Heart right ventricle (tissue), 16 donors: ENCODE measurements at regions not wholly inside any gene's neighbourhood (a gene's known extent, or its start where the extent isn't known, plus 50 kb on each side); places are given as distances from the start of the nearest gene placed in this dataset.

Source experiments
- ATAC-seq, 8 donors: fragments of 200-7000 bp; cut with Tn5 transposase; one replicate each; pipeline ENCODE4 v1.9.1; 2020; ENCODE audit warnings: mild to moderate bottlenecking in 8 of 8, moderate library complexity in 8 of 8, moderate number of reproducible peaks in 1 of 8
- DNase-seq, 2 donors: peaks; one replicate each; pipeline ENCODE4 v3.0.0-alpha.2; 2020
- H3K27ac ChIP-seq, 10 donors: fragments of 200-600 bp; sonication (generic) in 2 of 10; one replicate each; pipeline versions ENCODE4 v1.5.0 to v1.8.0; 2020 to 2022; ENCODE audit warnings: mild to moderate bottlenecking in 3 of 10
- H3K27me3 ChIP-seq, 7 donors: fragments of 200-600 bp; one replicate each; pipeline ENCODE4 v1.8.0; 2021 to 2022; ENCODE audit warnings: mild to moderate bottlenecking in 2 of 7
- H3K36me3 ChIP-seq, 9 donors: fragments of 200-600 bp; sonication (generic) in 1 of 9; one replicate each; pipeline versions ENCODE4 v1.5.0 to v1.8.0; 2020 to 2022; ENCODE audit warnings: mild to moderate bottlenecking in 2 of 9
- H3K4me1 ChIP-seq, 9 donors: fragments of 200-600 bp; sonication (generic) in 1 of 9; one replicate each; pipeline versions ENCODE4 v1.5.0 to v1.8.0; 2020 to 2022; ENCODE audit warnings: mild to moderate bottlenecking in 4 of 9
- H3K4me3 ChIP-seq, 10 donors: fragments of 200-600 bp; sonication (generic) in 2 of 10; one replicate each; pipeline versions ENCODE4 v1.5.0 to v1.8.0; 2020 to 2022; ENCODE audit warnings: mild to moderate bottlenecking in 7 of 10, moderate library complexity in 2 of 10
- H3K9me3 ChIP-seq, 11 donors: fragments of 200-600 bp in 10 of 11; sonication (generic) in 2 of 11; one replicate each; pipeline versions ENCODE4 v1.5.0 to v1.8.0; 2013 to 2022; ENCODE audit warnings: mild to moderate bottlenecking in 2 of 11, control low read depth in 1 of 11, moderate library complexity in 1 of 11
- WGBS, 2 donors: extraction: QIAGEN DNeasy Blood & Tissue Kit; methylation state at CpG; one replicate each; pipeline ENCODE4 v1.1.7; 2013; ENCODE audit warnings: inconsistent platforms in 1 of 2; 5-methylcytosine and 5-hydroxymethylcytosine counted together
- intact Hi-C, 10 donors: fragments of 100-400 bp; cut with DNase I; formaldehyde crosslinking; loops; one replicate each; pipeline versions ENCODE4 v1.11.1 to v1.14.2; 2022
- TF ChIP-seq, protein P1 (sequence below), 9 donors: fragments of 200-600 bp; sonication (generic) in 2 of 9; IDR thresholded peaks; one replicate each; pipeline versions ENCODE4 v1.5.0 to v1.8.0; 2021 to 2022; ENCODE audit warnings: antibody characterized with exemption in 9 of 9, mild to moderate bottlenecking in 5 of 9, moderate library complexity in 1 of 9
- donor health status: Arrhythmogenic right ventricular cardiomyopathy.
- donor health status: ischemic (EF 13 %, LVEDD 7.1; RV severe dilation, severe dysfunction).
- donor health status: healthy with polysubstance abuse.
- donor health status: DM: no; HTN: yes; CAD: no.
- donor health status: DM: no; HTN: no; CAD: no.
- donor health status: ischemic (EF 25% LVEDD 6.9; RV normal size, moderate dysfunction).
- donor health status: ischemic (EF 25% LVEDD 5.7; RV mildly dilated, moderate dysfunction).
- donor health status: healthy.
- donor health status: DM: yes; HTN: yes; CAD: no.
- donor health status: Ischemic cardiomyopathy.
- donor health status: ischemic (EF 35%, LVEDD 5.7; RV mildly dilated, moderate dysfunction).
- donor health status: nonischemic (EF 11% LVEDD 7.7; RV severe dilation, severe dysfunction).
- donor health status: DM: yes; HTN: yes; CAD: no.
- donor health status: PGD.
- donor health status: ischemic (EF 29% LVEDD 5.4; RV normal size, mild dysfunction).
- donor health status: nonischemic (EF 23%, LVEDD 6.1; RV moderate dilation, normal function).

DNA sequence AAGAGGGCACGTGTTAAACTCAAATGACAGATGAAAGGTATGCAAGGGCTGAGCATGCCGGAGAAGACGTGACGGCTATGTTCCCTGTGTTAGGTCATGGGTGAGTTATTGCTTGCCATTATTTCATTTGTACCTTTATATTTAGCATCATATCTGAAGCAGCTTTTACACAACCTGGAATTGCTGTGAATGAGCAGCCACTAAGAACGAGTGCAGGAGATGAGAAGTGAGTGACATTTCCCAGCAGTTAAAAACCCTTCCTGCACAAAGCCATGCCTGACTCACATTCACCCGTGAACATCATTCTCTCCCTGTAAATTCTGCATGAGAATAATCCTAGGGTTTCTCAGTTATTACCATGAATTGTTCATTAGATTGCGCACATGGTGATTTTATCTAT, 433.2 kb upstream of the ZFP42 start:
- H3K27me3 ChIP-seq = no peaks in the 10 kb centered on the region
- TF ChIP-seq, protein P1, sequence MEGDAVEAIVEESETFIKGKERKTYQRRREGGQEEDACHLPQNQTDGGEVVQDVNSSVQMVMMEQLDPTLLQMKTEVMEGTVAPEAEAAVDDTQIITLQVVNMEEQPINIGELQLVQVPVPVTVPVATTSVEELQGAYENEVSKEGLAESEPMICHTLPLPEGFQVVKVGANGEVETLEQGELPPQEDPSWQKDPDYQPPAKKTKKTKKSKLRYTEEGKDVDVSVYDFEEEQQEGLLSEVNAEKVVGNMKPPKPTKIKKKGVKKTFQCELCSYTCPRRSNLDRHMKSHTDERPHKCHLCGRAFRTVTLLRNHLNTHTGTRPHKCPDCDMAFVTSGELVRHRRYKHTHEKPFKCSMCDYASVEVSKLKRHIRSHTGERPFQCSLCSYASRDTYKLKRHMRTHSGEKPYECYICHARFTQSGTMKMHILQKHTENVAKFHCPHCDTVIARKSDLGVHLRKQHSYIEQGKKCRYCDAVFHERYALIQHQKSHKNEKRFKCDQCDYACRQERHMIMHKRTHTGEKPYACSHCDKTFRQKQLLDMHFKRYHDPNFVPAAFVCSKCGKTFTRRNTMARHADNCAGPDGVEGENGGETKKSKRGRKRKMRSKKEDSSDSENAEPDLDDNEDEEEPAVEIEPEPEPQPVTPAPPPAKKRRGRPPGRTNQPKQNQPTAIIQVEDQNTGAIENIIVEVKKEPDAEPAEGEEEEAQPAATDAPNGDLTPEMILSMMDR (IDR thresholded peaks at IDR 0.05) = no peak
- H3K36me3 ChIP-seq = no peaks in the 10 kb centered on the region
- H3K4me1 ChIP-seq = no peaks in the 10 kb centered on the region
- H3K27ac ChIP-seq = no peak overlapping the region
- intact Hi-C loops = no loop called here
- peaks cover 0 to 6% (median 0%) of the 10 kb centered on the region in 11 donors for H3K9me3 ChIP-seq
- H3K4me3 ChIP-seq = no peak overlapping the region
- peak in 1 of 8 donors; percentile 75 for ATAC-seq
- DNase-seq = no peak
- 39 to 55% methylated on average over 7 of the region's 7 CpGs for WGBS, 2 donors

DNA sequence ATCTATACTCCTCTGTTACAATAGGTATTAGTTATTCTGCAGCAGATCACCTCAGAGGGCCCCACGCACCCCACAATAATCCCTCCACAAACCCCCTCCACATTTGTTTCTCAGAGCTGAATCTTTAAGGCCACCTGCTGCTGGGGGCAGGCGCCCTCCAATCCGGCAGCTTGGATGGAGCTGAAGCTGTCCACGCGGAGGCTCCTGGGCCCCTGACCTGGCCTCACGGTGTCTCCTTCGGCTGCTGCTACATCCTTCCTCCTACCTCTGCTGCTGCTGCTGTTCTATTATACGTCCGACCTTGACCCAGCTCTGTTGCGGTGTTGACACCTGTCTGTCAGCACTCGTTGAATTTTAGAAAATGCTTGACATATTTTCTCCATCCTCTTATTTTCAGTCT, 430.2 kb upstream of the ZFP42 start:
- Histone ChIP-seq H3K9me3 (no peaks in the 10 kb centered on the region), H3K27ac (no peak overlapping the region), H3K27me3 (no peaks in the 10 kb centered on the region), H3K36me3 (no peaks in the 10 kb centered on the region), H3K4me3 (no peak overlapping the region), H3K4me1 (no peaks in the 10 kb centered on the region)
- DNase-seq (no peak), ATAC-seq (no peak)
- TF ChIP-seq, protein P1 (IDR thresholded peaks at IDR 0.05) = no peak
- 71 to 78% methylated on average over 11 of the region's 11 CpGs for WGBS, 2 donors
- intact Hi-C loops = no loop called here

DNA sequence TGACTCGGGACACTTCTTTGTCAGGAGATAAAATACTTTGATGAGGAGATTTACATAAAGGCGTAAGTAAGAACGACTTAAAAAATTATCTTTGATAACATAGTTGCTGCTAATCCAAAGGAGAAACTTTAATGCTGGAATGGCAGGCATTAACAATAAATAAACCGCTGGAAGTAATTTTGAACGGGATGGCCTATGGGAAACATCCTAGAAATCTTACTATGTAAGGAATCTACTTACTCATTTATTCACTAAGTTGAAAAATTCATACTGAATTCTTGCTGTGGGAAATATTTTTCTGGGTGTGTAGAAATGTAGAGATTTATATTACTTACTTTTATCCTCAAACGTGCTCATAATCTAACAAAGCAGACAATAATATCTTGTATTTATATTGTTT, 425.7 kb upstream of the ZFP42 start:
- Histone ChIP-seq H3K27me3 (no peaks in the 10 kb centered on the region), H3K27ac (no peak overlapping the region), H3K36me3 (no peaks in the 10 kb centered on the region), H3K4me1 (no peaks in the 10 kb centered on the region), H3K9me3 (peaks cover 0 to 3% (median 0%) of the 10 kb centered on the region in 11 donors), H3K4me3 (no peak overlapping the region)
- intact Hi-C loops = no loop called here
- ATAC-seq (no peak), DNase-seq (no peak)
- WGBS, 2 donors = 83 to 85% methylated on average over 6 of the region's 6 CpGs
- TF ChIP-seq, protein P1 (IDR thresholded peaks at IDR 0.05) = no peak

DNA sequence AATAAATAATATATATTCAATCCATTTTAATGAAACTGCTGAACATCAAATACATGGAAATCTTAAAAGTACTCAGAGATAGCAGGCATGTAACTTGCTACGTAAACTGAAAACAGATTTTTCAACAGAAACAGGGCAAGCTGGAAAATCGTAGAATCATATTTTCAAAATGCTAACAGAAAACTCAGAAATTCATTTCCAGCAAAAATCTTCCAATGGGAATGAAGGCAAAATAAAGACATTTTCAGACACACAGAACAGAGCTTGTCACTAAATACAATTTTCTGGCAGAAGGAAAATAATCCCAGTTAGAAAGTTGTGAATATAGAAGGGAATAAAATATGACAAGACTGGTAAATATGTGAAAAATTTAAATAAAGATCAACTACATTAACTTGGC, 419.9 kb upstream of the ZFP42 start:
- WGBS, 2 donors = 89 to 90% methylated on average over 2 of the region's 2 CpGs
- Histone ChIP-seq H3K4me1 (no peaks in the 10 kb centered on the region), H3K4me3 (no peak overlapping the region), H3K27ac (no peak overlapping the region), H3K36me3 (no peaks in the 10 kb centered on the region), H3K27me3 (no peaks in the 10 kb centered on the region), H3K9me3 (peaks cover 0 to 3% (median 0%) of the 10 kb centered on the region in 11 donors)
- TF ChIP-seq, protein P1 (IDR thresholded peaks at IDR 0.05) = no peak
- DNase-seq = no peak
- no peak for ATAC-seq
- intact Hi-C loops = no loop called here

DNA sequence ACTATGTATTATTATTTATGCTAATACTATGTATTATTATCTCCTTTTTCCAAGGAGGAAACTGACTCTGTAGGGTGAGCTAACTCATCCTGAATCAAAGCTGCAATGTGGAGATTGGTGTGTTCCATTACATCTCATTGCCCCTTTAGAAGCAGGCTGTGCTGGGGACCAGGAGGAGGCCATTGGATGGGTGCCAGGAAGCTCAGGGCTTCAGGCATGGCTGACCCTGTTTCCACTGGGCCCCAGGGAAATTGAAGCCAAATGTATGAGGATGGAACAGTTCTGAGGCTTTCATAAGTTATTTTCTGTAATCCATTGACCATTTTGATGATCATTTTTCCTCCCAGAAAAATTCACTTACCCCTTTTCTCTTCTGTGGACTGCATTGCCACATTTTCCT, 418.8 kb upstream of the ZFP42 start:
- Histone ChIP-seq H3K9me3 (peaks cover 0 to 3% (median 0%) of the 10 kb centered on the region in 11 donors), H3K27ac (no peak overlapping the region)
- intact Hi-C loops = no loop called here

More for the DNA sequence above, 418.8 kb upstream of the ZFP42 start:
- no peaks in the 10 kb centered on the region for H3K27me3 ChIP-seq
- DNase-seq (no peak), ATAC-seq (no peak)
- H3K4me3 ChIP-seq = no peak overlapping the region
- no peaks in the 10 kb centered on the region for H3K4me1 ChIP-seq
- H3K36me3 ChIP-seq = no peaks in the 10 kb centered on the region
- TF ChIP-seq, protein P1 (IDR thresholded peaks at IDR 0.05) = no peak
